ENCODE measurements at regions not wholly inside any gene's neighbourhood (a gene's known extent, or its start where the extent isn't known, plus 50 kb on each side); places are given as distances from the start of the nearest gene placed in this dataset.
A peak's percentile ranks its signal among the peaks of the same experiment; 100 is the strongest.

- TF ChIP-seq MBD4 (IDR thresholded peaks at IDR 0.05; ENCODE audit: borderline replicate concordance, low read length) (no peak), AHDC1 (CRISPR knock-in tag; IDR thresholded peaks at IDR 0.05; ENCODE audit: borderline replicate concordance) (peak; percentile 48; the same call in 1 of the 2 replicates), SP140L (CRISPR knock-in tag; IDR thresholded peaks at IDR 0.05; ENCODE audit: borderline replicate concordance) (no peak), ZNF558 (CRISPR knock-in tag; IDR thresholded peaks at IDR 0.05; ENCODE audit: borderline replicate concordance) (no peak), PRMT3 (CRISPR knock-in tag; IDR thresholded peaks at IDR 0.05; ENCODE audit: borderline replicate concordance, low read depth) (no peak), MEF2D (CRISPR knock-in tag; IDR thresholded peaks at IDR 0.05) (0 out of 2 replicates have a peak, but pooled peaks have one; percentile 30), ZNF280B (CRISPR knock-in tag; IDR thresholded peaks at IDR 0.05; ENCODE audit: borderline replicate concordance) (no peak), NFIC (IDR thresholded peaks at IDR 0.05; ENCODE audit: low read length) (peak; percentile 52; the same call in 1 of the 2 replicates), ZNF205 (CRISPR knock-in tag; IDR thresholded peaks at IDR 0.05) (no peak), ATRX (CRISPR knock-in tag; IDR thresholded peaks at IDR 0.05; ENCODE audit: borderline replicate concordance) (no peak), SIX1 (CRISPR knock-in tag; IDR thresholded peaks at IDR 0.05; ENCODE audit: borderline replicate concordance) (no peak), PTBP1 (IDR thresholded peaks at IDR 0.05; ENCODE audit: low read depth, low read length, poor library complexity, severe bottlenecking) (no peak), CSRNP2 (CRISPR knock-in tag; conservative IDR thresholded peaks at IDR 0.05; ENCODE audit: low read depth) (no peak), ARID2 (CRISPR knock-in tag; IDR thresholded peaks at IDR 0.05; ENCODE audit: borderline replicate concordance) (no peak), ZNF574 (CRISPR knock-in tag; IDR thresholded peaks at IDR 0.05) (no peak), ZNF749 (CRISPR knock-in tag; IDR thresholded peaks at IDR 0.05; ENCODE audit: borderline replicate concordance) (no peak)
Measured at GRCh38 chr2:77604953-77605929, 83.1 kb upstream of the LRRTM4 start (continued).

Data from HepG2 (cell line).